Motor neuron (in vitro differentiated cells): ENCODE measurements at regions not wholly inside any gene's neighbourhood (a gene's known extent, or its start where the extent isn't known, plus 50 kb on each side); places are given as distances from the start of the nearest gene placed in this dataset.
"Not testable (repeated sequence)": the region's sequence is repeated elsewhere in the genome, so short reads cannot be mapped to it uniquely, and the experiment has no call there.

ENCODE experiments used
- ATAC-seq, 8 experiments: fragments of 200-7000 bp; cut with Tn5 transposase; replicated peaks in 6 of 8; 2 replicates each; pipeline ENCODE4 v1.8.0; 2021; ENCODE audit warnings: mild to moderate bottlenecking in 8 of 8, moderate library complexity in 8 of 8
- H3K27ac ChIP-seq, 2 donors: fragments of 250-450 bp; sonication (Bioruptor Pico); 2 replicates each; pipeline ENCODE4 v1.9.0; 2021; ENCODE audit warnings: antibody characterized with exemption in 2 of 2, mild to moderate bottlenecking in 2 of 2, moderate library complexity in 1 of 2
- H3K4me1 ChIP-seq, 2 donors: fragments of 250-450 bp; sonication (Bioruptor Pico); replicated peaks in 1 of 2; 2 replicates each; pipeline ENCODE4 v1.6.1; 2021; ENCODE audit warnings: antibody characterized with exemption in 2 of 2, mild to moderate bottlenecking in 2 of 2, moderate library complexity in 1 of 2
- H3K4me3 ChIP-seq, 5 donors: fragments of 250-450 bp; sonication (Bioruptor Pico); 2 replicates each; pipeline ENCODE4 v1.9.0; 2021; ENCODE audit warnings: antibody characterized with exemption in 5 of 5, mild to moderate bottlenecking in 5 of 5, moderate library complexity in 4 of 5
- WGBS, 10 experiments: fragments of 450-650 bp; shearing (Covaris generic); methylation state at CpG; one replicate each; pipeline ENCODE4 v1.0.0; 2022; 5-methylcytosine and 5-hydroxymethylcytosine counted together
- in situ Hi-C, 9 experiments: fragments of 400-800 bp; cut with MboI; loops; one replicate each; pipeline ENCODE4 v1.15.0; 2021; ENCODE audit warnings: low sequenced_read_pairs in 9 of 9, low pct_unique_long_range_greater_than_20kb in 2 of 9; ENCODE audit not compliant: unreplicated experiment in 9 of 9

GRCh38 chr14:106556665-106557289, 1030.4 kb downstream of the TMEM121 start:
- in situ Hi-C loops = no loop called here
- peak in 1 of 8 experiments; percentile 52 for ATAC-seq

GRCh38 chr14:106562451-106562850, 1036.1 kb downstream of the TMEM121 start:
- no peak overlapping the region for H3K27ac ChIP-seq
- no peaks in the 10 kb centered on the region for H3K4me1 ChIP-seq
- no peak for ATAC-seq
- WGBS, 10 experiments = 0 to 34% (median 15%) methylated on average over 2 to 6 of the region's 6 CpGs
- H3K4me3 ChIP-seq = no peak overlapping the region
- in situ Hi-C loops = no loop called here

More at GRCh38 chr14:106556665-106557289, 1030.4 kb downstream of the TMEM121 start:
- Histone ChIP-seq H3K4me1 (no peaks in the 10 kb centered on the region), H3K27ac (no peak overlapping the region), H3K4me3 (no peak overlapping the region)
- WGBS, 10 experiments = 0 to 75% (median 15%) methylated on average over 1 to 12 of the region's 13 CpGs

- Histone ChIP-seq H3K4me1 (no peaks in the 10 kb centered on the region), H3K4me3 (no peak overlapping the region), H3K27ac (no peak overlapping the region)
- WGBS, 10 experiments = 0 to 55% (median 40%) methylated on average over 1 to 11 of the region's 14 CpGs; no CpG with 5 or more reads in 1 of the 10 experiments
- in situ Hi-C loops = no loop called here
- ATAC-seq = peak in 1 of 8 experiments; percentile 54
Measured at GRCh38 chr14:106564058-106564643, 1037.8 kb downstream of the TMEM121 start.

GRCh38 chr14:106578481-106578880, 1052.1 kb downstream of the TMEM121 start:
- in situ Hi-C loops = no loop called here
- Histone ChIP-seq H3K27ac (no peak overlapping the region), H3K4me3 (no peak overlapping the region), H3K4me1 (no peaks in the 10 kb centered on the region)
- 13 to 67% (median 30%) methylated on average over 1 to 5 of the region's 11 CpGs; no CpG with 5 or more reads in 6 of the 10 experiments for WGBS, 10 experiments
- no peak for ATAC-seq

GRCh38 chr14:106579084-106579483, 1052.7 kb downstream of the TMEM121 start:
- H3K4me1 ChIP-seq = no peaks in the 10 kb centered on the region
- in situ Hi-C loops = no loop called here
- no peak overlapping the region for H3K4me3 ChIP-seq
- WGBS, 10 experiments = 0 to 61% (median 26%) methylated on average over 1 to 5 of the region's 6 CpGs; no CpG with 5 or more reads in 3 of the 10 experiments
- H3K27ac ChIP-seq = no peak overlapping the region
- no peak for ATAC-seq

GRCh38 chr14:106585692-106586091, 1059.3 kb downstream of the TMEM121 start:
- H3K4me1 ChIP-seq = no peaks in the 10 kb centered on the region
- no peak for ATAC-seq
- in situ Hi-C loops = no loop called here
- no peak overlapping the region for H3K4me3 ChIP-seq
- no peak overlapping the region for H3K27ac ChIP-seq
- WGBS, 10 experiments = 0 to 50% (median 20%) methylated on average over 1 to 9 of the region's 9 CpGs; no CpG with 5 or more reads in 5 of the 10 experiments

- peak in 1 of 8 experiments; percentile 56 for ATAC-seq
- WGBS, 10 experiments = 0 to 67% (median 51%) methylated on average over 1 to 5 of the region's 8 CpGs; no CpG with 5 or more reads in 2 of the 10 experiments
- Histone ChIP-seq H3K27ac (no peak overlapping the region), H3K4me3 (no peak overlapping the region), H3K4me1 (no peaks in the 10 kb centered on the region)
- in situ Hi-C loops = no loop called here
Measured at GRCh38 chr14:106586098-106586704, 1059.8 kb downstream of the TMEM121 start.

GRCh38 chr14:106591539-106591938, 1065.2 kb downstream of the TMEM121 start:
- H3K4me3 ChIP-seq, H3K27ac ChIP-seq, ATAC-seq, in situ Hi-C loops, H3K4me1 ChIP-seq: not testable (repeated sequence)
- WGBS, 10 experiments = 10 to 50% (median 30%) methylated on average over 1 to 2 of the region's 7 CpGs; no CpG with 5 or more reads in 7 of the 10 experiments

- H3K4me1 ChIP-seq, H3K27ac ChIP-seq, ATAC-seq, in situ Hi-C loops, H3K4me3 ChIP-seq: not testable (repeated sequence)
- WGBS, 10 experiments = 17 to 77% (median 36%) methylated on average over 1 to 8 of the region's 24 CpGs; no CpG with 5 or more reads in 2 of the 10 experiments
Measured at GRCh38 chr14:106592115-106592852, 1065.9 kb downstream of the TMEM121 start.

- H3K4me3 ChIP-seq = no peak overlapping the region
- 13 to 67% (median 43%) methylated on average over 1 to 2 of the region's 2 CpGs; no CpG with 5 or more reads in 6 of the 10 experiments for WGBS, 10 experiments
- in situ Hi-C loops = no loop called here
- no peaks in the 10 kb centered on the region for H3K4me1 ChIP-seq
- ATAC-seq = no peak
- no peak overlapping the region for H3K27ac ChIP-seq
Measured at GRCh38 chr14:106599209-106599608, 1072.8 kb downstream of the TMEM121 start.

GRCh38 chr14:106605548-106606448, 1079.4 kb downstream of the TMEM121 start:
- 0 to 100% (median 47%) methylated on average over 1 to 7 of the region's 27 CpGs for WGBS, 10 experiments
- Histone ChIP-seq H3K4me3 (no peak overlapping the region), H3K4me1 (no peaks in the 10 kb centered on the region), H3K27ac (no peak overlapping the region)
- in situ Hi-C loops = no loop called here
- ATAC-seq = peak in 1 of 8 experiments; percentile 47

GRCh38 chr14:106606936-106607335, 1080.6 kb downstream of the TMEM121 start:
- no peak overlapping the region for H3K4me3 ChIP-seq
- in situ Hi-C loops = no loop called here
- H3K4me1 ChIP-seq = no peaks in the 10 kb centered on the region
- ATAC-seq = no peak
- H3K27ac ChIP-seq = no peak overlapping the region
- 0 to 50% (median 17%) methylated on average over 1 to 2 of the region's 2 CpGs; no CpG with 5 or more reads in 4 of the 10 experiments for WGBS, 10 experiments
